Tongue (tissue), 1 donor: ENCODE measurements at regions not wholly inside any gene's neighbourhood (a gene's known extent, or its start where the extent isn't known, plus 50 kb on each side); places are given as distances from the start of the nearest gene placed in this dataset.

Experiments
- DNase-seq: peaks from one replicate; pipeline ENCODE4 v3.0.0-alpha.2; 2015

GRCh38 chr12:62986844-62987243, 51.9 kb upstream of the PPM1H start:
- DNase-seq = no peak
